ENCODE measurements at regions not wholly inside any gene's neighbourhood (a gene's known extent, or its start where the extent isn't known, plus 50 kb on each side); places are given as distances from the start of the nearest gene placed in this dataset.
"Not testable (repeated sequence)": the region's sequence is repeated elsewhere in the genome, so short reads cannot be mapped to it uniquely, and the experiment has no call there.

GRCh38 chr19:27419217-27419616, 1793.7 kb downstream of the UQCRFS1 start:
- H3K79me2 ChIP-seq (ENCODE audit: insufficient read depth, low read length); H3K9me2 ChIP-seq (replicated peaks; ENCODE audit: insufficient read depth, low read length); H3K27me3 ChIP-seq (ENCODE audit: low read length); H2AFZ ChIP-seq (ENCODE audit: low read depth, low read length, severe bottlenecking); H3F3A ChIP-seq (ENCODE audit: insufficient read depth); H3K4me2 ChIP-seq (ENCODE audit: low read depth, low read length, poor library complexity, severe bottlenecking); H3K36me3 ChIP-seq (ENCODE audit: low read length); H3K4me3 ChIP-seq (ENCODE audit: insufficient read depth, low read length, poor library complexity, severe bottlenecking); H3K9ac ChIP-seq (ENCODE audit: low read length); H3K27ac ChIP-seq (ENCODE audit: low read depth, low read length); H4K20me1 ChIP-seq (ENCODE audit: low read depth, low read length): not testable (repeated sequence)
- H3K9me3 ChIP-seq (ENCODE audit: insufficient read depth, low read length) = peaks cover 23% of the 10 kb centered on the region; the same call in 1 of the 2 replicates

- no peaks in the 10 kb centered on the region for H3F3A ChIP-seq (ENCODE audit: insufficient read depth)
- H3K9ac ChIP-seq (ENCODE audit: low read length) = no peak overlapping the region
- no peaks in the 10 kb centered on the region for H3K9me2 ChIP-seq (replicated peaks; ENCODE audit: insufficient read depth, low read length)
- H3K27me3 ChIP-seq (ENCODE audit: low read length) = no peaks in the 10 kb centered on the region
- no peak overlapping the region for H3K4me3 ChIP-seq (ENCODE audit: insufficient read depth, low read length, poor library complexity, severe bottlenecking)
- H2AFZ ChIP-seq (ENCODE audit: low read depth, low read length, severe bottlenecking) = peak overlapping the region; percentile 0
- H3K79me2 ChIP-seq (ENCODE audit: insufficient read depth, low read length) = no peaks in the 10 kb centered on the region
- no peaks in the 10 kb centered on the region for H3K36me3 ChIP-seq (ENCODE audit: low read length)
- TF ChIP-seq, protein P1, sequence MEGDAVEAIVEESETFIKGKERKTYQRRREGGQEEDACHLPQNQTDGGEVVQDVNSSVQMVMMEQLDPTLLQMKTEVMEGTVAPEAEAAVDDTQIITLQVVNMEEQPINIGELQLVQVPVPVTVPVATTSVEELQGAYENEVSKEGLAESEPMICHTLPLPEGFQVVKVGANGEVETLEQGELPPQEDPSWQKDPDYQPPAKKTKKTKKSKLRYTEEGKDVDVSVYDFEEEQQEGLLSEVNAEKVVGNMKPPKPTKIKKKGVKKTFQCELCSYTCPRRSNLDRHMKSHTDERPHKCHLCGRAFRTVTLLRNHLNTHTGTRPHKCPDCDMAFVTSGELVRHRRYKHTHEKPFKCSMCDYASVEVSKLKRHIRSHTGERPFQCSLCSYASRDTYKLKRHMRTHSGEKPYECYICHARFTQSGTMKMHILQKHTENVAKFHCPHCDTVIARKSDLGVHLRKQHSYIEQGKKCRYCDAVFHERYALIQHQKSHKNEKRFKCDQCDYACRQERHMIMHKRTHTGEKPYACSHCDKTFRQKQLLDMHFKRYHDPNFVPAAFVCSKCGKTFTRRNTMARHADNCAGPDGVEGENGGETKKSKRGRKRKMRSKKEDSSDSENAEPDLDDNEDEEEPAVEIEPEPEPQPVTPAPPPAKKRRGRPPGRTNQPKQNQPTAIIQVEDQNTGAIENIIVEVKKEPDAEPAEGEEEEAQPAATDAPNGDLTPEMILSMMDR (IDR thresholded peaks at IDR 0.05; ENCODE audit: insufficient read depth, low read length, poor library complexity, severe bottlenecking) = no peak
- TF ChIP-seq EZH2phosphoT487 (conservative IDR thresholded peaks at IDR 0.05; ENCODE audit: low read length) = no peak
- H4K20me1 ChIP-seq (ENCODE audit: low read depth, low read length) = no peaks in the 10 kb centered on the region
- no peak overlapping the region for H3K4me2 ChIP-seq (ENCODE audit: low read depth, low read length, poor library complexity, severe bottlenecking)
- peaks cover 4% of the 10 kb centered on the region; the same call in 1 of the 2 replicates for H3K9me3 ChIP-seq (ENCODE audit: insufficient read depth, low read length)
- no peak overlapping the region for H3K27ac ChIP-seq (ENCODE audit: low read depth, low read length)
Measured at GRCh38 chr19:27393591-27393990, 1819.4 kb downstream of the UQCRFS1 start.

GRCh38 chr19:27392027-27392632, 1820.8 kb downstream of the UQCRFS1 start:
- no peak overlapping the region for H3K9ac ChIP-seq (ENCODE audit: low read length)
- peaks cover 10% of the 10 kb centered on the region; the same call in 1 of the 2 replicates for H3K9me3 ChIP-seq (ENCODE audit: insufficient read depth, low read length)
- H3K27ac ChIP-seq (ENCODE audit: low read depth, low read length) = no peak overlapping the region
- no peaks in the 10 kb centered on the region for H3K9me2 ChIP-seq (replicated peaks; ENCODE audit: insufficient read depth, low read length)
- no peak for TF ChIP-seq EZH2phosphoT487 (conservative IDR thresholded peaks at IDR 0.05; ENCODE audit: low read length)
- TF ChIP-seq, protein P1 (IDR thresholded peaks at IDR 0.05; ENCODE audit: insufficient read depth, low read length, poor library complexity, severe bottlenecking) = no peak
- H3K4me2 ChIP-seq (ENCODE audit: low read depth, low read length, poor library complexity, severe bottlenecking) = no peak overlapping the region
- H3K27me3 ChIP-seq (ENCODE audit: low read length) = no peaks in the 10 kb centered on the region
- no peaks in the 10 kb centered on the region for H3F3A ChIP-seq (ENCODE audit: insufficient read depth)
- H3K79me2 ChIP-seq (ENCODE audit: insufficient read depth, low read length) = no peaks in the 10 kb centered on the region
- H3K36me3 ChIP-seq (ENCODE audit: low read length) = no peaks in the 10 kb centered on the region
- no peak overlapping the region for H3K4me3 ChIP-seq (ENCODE audit: insufficient read depth, low read length, poor library complexity, severe bottlenecking)
- H2AFZ ChIP-seq (ENCODE audit: low read depth, low read length, severe bottlenecking) = no peak overlapping the region
- no peaks in the 10 kb centered on the region for H4K20me1 ChIP-seq (ENCODE audit: low read depth, low read length)

DNA sequence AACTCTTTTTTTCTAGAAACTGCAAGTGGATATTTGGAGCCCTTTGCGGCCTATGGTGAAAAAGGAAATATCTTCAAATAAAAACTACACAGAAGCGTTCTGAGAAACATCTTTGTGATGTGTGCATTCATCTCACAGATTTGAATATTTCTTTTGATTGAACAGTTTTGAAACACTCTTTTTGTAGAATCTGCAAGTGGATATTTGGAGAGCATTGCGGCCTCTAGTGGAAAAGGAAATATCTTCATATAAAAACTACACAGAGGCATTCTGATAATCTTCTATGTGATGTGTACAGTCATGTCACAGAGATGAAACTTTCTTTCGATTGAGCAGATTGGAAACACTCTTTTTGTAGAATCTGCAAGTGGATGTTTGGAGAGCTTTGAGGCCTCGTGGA, 1833.6 kb downstream of the UQCRFS1 start:
- not testable (repeated sequence) for H3K9me3 ChIP-seq (ENCODE audit: insufficient read depth, low read length); H3K79me2 ChIP-seq (ENCODE audit: insufficient read depth, low read length); H3K36me3 ChIP-seq (ENCODE audit: low read length); H3K4me3 ChIP-seq (ENCODE audit: insufficient read depth, low read length, poor library complexity, severe bottlenecking); H3K9ac ChIP-seq (ENCODE audit: low read length); H3K9me2 ChIP-seq (replicated peaks; ENCODE audit: insufficient read depth, low read length); H3F3A ChIP-seq (ENCODE audit: insufficient read depth); H3K4me2 ChIP-seq (ENCODE audit: low read depth, low read length, poor library complexity, severe bottlenecking); H2AFZ ChIP-seq (ENCODE audit: low read depth, low read length, severe bottlenecking); H3K27ac ChIP-seq (ENCODE audit: low read depth, low read length); H3K27me3 ChIP-seq (ENCODE audit: low read length); H4K20me1 ChIP-seq (ENCODE audit: low read depth, low read length)

GRCh38 chr19:27369603-27370002, 1843.3 kb downstream of the UQCRFS1 start:
- not testable (repeated sequence) for H3K36me3 ChIP-seq (ENCODE audit: low read length); H4K20me1 ChIP-seq (ENCODE audit: low read depth, low read length); H3K9me3 ChIP-seq (ENCODE audit: insufficient read depth, low read length); H3K4me2 ChIP-seq (ENCODE audit: low read depth, low read length, poor library complexity, severe bottlenecking); H2AFZ ChIP-seq (ENCODE audit: low read depth, low read length, severe bottlenecking); H3K9ac ChIP-seq (ENCODE audit: low read length); H3K9me2 ChIP-seq (replicated peaks; ENCODE audit: insufficient read depth, low read length); H3K27me3 ChIP-seq (ENCODE audit: low read length); H3K4me3 ChIP-seq (ENCODE audit: insufficient read depth, low read length, poor library complexity, severe bottlenecking); H3K27ac ChIP-seq (ENCODE audit: low read depth, low read length); H3F3A ChIP-seq (ENCODE audit: insufficient read depth); H3K79me2 ChIP-seq (ENCODE audit: insufficient read depth, low read length)

- H2AFZ ChIP-seq (ENCODE audit: low read depth, low read length, severe bottlenecking); H3F3A ChIP-seq (ENCODE audit: insufficient read depth); H3K27me3 ChIP-seq (ENCODE audit: low read length); H3K27ac ChIP-seq (ENCODE audit: low read depth, low read length); H3K9ac ChIP-seq (ENCODE audit: low read length); H3K4me2 ChIP-seq (ENCODE audit: low read depth, low read length, poor library complexity, severe bottlenecking); H3K36me3 ChIP-seq (ENCODE audit: low read length); H3K79me2 ChIP-seq (ENCODE audit: insufficient read depth, low read length); H3K4me3 ChIP-seq (ENCODE audit: insufficient read depth, low read length, poor library complexity, severe bottlenecking); H4K20me1 ChIP-seq (ENCODE audit: low read depth, low read length); H3K9me2 ChIP-seq (replicated peaks; ENCODE audit: insufficient read depth, low read length): not testable (repeated sequence)
- peaks cover 14% of the 10 kb centered on the region; the same call in 1 of the 2 replicates for H3K9me3 ChIP-seq (ENCODE audit: insufficient read depth, low read length)
Measured at GRCh38 chr19:27362438-27362837, 1850.5 kb downstream of the UQCRFS1 start.

Data from SU-DHL-6 (cell line).